COLO829 (cell line): ENCODE measurements at regions not wholly inside any gene's neighbourhood (a gene's known extent, or its start where the extent isn't known, plus 50 kb on each side); places are given as distances from the start of the nearest gene placed in this dataset.

Experiments used
- DNase-seq: peaks from one replicate; pipeline ENCODE4 v3.0.0; 2012; ENCODE audit warnings: low spot score

- DNase-seq, result peak; percentile 5
Measured at GRCh38 chrX:82912382-82912781, 595.7 kb upstream of the POU3F4 start.

DNA sequence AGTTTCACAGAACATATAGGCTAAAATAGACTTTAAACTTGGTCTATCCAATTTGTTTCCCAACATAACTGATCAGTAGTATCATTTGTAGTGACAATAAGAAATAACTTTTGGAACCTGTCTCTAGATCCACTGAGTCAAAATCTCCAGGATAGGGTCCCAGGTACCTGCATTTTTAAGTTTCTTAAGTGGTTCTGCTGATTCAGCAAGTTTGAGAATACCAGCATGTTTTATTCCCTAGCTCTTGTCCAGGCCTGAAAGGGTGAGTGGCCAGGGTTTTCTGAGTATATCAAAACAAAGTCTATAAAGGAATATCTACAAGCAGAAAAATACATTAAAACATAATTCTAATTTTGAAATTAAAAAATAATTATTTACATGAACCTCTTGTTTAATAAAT, 573.1 kb upstream of the POU3F4 start:
- no peak for DNase-seq

DNA sequence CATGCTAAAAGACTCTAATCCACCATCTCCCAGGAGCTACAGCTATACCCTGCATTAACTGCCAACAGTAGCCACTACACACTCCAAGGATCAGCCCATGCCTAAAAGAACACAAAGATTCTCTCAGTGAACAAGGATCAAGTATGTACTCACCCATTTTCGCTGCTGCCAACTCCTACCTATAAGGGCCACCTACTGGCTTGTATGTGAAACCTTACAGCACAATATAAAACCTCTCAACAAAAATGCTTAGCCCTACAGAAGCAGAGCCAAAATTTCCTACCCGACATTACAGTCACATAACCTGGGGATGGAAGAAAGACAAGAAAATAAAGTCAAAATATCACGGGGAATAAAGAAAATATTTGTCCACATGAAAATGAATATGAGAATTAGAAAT, 562.8 kb upstream of the POU3F4 start:
- no peak for DNase-seq

- no peak for DNase-seq
Measured at GRCh38 chrX:82961129-82961528, 547.0 kb upstream of the POU3F4 start.

DNA sequence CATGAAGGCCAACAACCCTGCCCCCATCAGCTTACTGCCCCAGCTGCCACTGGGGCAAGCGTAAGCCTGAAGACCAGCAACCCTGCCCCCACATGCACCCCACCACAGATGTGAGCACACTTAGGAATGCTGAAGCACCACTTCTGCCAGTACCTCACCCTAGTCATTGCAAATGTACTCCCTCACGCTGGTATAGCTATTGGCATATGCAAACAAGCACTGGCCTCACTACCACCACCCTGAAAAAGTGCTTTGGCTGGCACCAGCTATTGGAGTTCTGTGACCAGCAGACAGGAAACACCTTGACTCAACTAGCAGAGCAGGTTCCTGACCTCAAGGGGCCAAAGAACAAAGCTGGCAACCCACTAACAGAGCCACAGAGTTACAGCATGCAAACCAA, 534.4 kb upstream of the POU3F4 start:
- no peak for DNase-seq

GRCh38 chrX:82998163-82998562, 509.9 kb upstream of the POU3F4 start:
- DNase-seq, result no peak

GRCh38 chrX:83004012-83004411, 504.1 kb upstream of the POU3F4 start:
- DNase-seq, result no peak

DNA sequence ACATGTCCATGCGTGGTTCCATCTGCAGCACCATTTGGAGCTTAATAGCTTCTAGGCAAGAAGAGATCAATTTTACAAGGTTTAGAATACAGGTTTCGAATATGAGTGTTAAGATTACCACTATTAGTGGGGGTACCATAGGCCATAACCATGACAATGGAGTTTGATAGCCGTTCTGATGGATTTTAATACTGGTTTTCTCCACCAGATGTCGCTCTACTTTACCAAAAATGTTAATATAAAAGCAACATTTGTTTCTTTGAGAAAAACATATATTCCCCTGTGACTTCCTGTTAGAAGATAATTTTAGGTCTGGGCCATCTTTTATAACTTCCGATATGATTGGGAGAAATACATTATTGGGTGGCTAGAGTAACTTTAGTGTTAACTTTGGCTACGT, 499.7 kb upstream of the POU3F4 start:
- DNase-seq, result peak; percentile 1

- DNase-seq, result no peak
Measured at GRCh38 chrX:83019258-83019657, 488.8 kb upstream of the POU3F4 start.

DNA sequence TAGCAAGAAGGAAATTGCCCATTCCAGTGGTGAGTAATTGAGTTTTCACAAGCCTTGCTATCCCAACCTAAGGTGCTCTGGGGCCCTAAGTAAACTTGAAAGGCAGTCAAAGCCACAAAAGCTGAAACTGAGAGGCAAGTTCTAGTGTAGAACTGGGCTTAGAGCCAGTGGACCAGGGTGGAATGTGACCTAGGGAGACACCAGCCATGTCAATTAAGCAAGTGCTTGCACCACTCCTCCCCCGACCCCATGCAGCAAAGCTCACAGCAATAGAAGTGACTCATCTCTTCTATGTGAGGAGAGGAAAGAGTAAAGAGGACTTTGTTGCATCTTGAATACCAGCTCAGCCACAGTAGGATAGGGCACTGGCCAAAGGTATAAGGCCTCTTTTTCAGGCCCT, 486.1 kb upstream of the POU3F4 start:
- peak; percentile 0 for DNase-seq
